OCI-LY1 (cell line): ENCODE measurements at regions not wholly inside any gene's neighbourhood (a gene's known extent, or its start where the extent isn't known, plus 50 kb on each side); places are given as distances from the start of the nearest gene placed in this dataset.

Source experiments
- EZH2 ChIP-seq: fragments of 200-600 bp; sonication (generic), shearing (Covaris generic); IDR thresholded peaks from 2 replicates; pipeline ENCODE4 v1.8.0; 2017; ENCODE audit warnings: borderline replicate concordance, mixed run types, mild to moderate bottlenecking, antibody characterized with exemption, low read length, moderate library complexity, mixed read lengths
- TF ChIP-seq, protein P1 (sequence below): fragments of 200-600 bp; sonication (generic), shearing (Covaris generic); IDR thresholded peaks from 2 replicates; pipeline ENCODE4 v1.5.1; 2017; ENCODE audit warnings: mild to moderate bottlenecking, antibody characterized with exemption, low read length, moderate library complexity, mixed read lengths

DNA sequence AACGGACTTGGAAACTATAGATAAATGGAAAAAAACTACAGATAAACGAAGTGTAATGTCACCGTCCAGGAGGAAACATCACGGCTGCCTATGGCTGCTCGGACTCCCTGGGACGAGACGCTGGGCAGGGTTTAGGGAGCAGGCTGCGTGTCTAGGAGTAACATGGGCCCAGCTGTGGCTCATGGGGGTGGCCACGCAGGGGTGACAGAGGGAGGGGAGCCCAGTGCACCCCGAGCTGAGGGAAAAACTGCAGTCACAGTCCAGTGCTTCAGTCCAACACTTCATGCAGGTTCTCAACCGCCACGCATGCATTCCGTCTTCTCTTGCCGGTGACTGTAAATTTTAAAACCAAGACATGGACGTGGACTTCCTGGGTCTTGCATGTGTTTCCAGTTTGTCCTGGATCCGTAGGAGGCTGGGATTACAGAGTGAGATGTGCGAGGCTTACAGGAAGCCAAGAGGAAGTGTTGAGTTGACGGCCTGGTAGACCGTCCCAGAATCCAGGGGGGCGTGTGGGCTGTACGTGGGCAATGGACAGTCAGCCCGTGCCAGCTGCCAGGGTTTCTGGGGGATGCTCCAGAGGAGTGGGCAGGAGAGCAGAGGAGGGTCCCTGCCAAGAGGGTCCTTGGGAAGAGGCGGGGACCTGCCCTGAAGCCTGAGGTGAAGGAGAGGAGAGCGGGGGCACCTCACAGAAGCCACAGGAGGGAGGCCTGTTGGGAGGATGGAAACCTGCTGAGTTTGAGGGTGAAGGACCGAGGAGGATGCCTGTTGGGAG lies 691.4 kb downstream of the BRD1 start:
- TF ChIP-seq, protein P1, sequence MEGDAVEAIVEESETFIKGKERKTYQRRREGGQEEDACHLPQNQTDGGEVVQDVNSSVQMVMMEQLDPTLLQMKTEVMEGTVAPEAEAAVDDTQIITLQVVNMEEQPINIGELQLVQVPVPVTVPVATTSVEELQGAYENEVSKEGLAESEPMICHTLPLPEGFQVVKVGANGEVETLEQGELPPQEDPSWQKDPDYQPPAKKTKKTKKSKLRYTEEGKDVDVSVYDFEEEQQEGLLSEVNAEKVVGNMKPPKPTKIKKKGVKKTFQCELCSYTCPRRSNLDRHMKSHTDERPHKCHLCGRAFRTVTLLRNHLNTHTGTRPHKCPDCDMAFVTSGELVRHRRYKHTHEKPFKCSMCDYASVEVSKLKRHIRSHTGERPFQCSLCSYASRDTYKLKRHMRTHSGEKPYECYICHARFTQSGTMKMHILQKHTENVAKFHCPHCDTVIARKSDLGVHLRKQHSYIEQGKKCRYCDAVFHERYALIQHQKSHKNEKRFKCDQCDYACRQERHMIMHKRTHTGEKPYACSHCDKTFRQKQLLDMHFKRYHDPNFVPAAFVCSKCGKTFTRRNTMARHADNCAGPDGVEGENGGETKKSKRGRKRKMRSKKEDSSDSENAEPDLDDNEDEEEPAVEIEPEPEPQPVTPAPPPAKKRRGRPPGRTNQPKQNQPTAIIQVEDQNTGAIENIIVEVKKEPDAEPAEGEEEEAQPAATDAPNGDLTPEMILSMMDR, result no peak
- TF ChIP-seq EZH2, result no peak
